T47D (cell line): ENCODE measurements at regions not wholly inside any gene's neighbourhood (a gene's known extent, or its start where the extent isn't known, plus 50 kb on each side); places are given as distances from the start of the nearest gene placed in this dataset.

Experiments used
- DNase-seq, 2 experiments: peaks; one replicate each; pipeline versions ENCODE4 v3.0.0 to v3.0.0-alpha.2; 2011 to 2012; ENCODE audit warnings: low read depth in 1 of 2, low spot score in 1 of 2
- JUND ChIP-seq: IDR thresholded peaks from 2 replicates; pipeline ENCODE4 v1.6.1; 2012; ENCODE audit warnings: low read depth
- in situ Hi-C: cut with HindIII; loops from 2 replicates; pipeline ENCODE4 v1.10.0; 2016; ENCODE audit warnings: low sequenced_read_pairs, low pct_unique_long_range_greater_than_20kb

DNA sequence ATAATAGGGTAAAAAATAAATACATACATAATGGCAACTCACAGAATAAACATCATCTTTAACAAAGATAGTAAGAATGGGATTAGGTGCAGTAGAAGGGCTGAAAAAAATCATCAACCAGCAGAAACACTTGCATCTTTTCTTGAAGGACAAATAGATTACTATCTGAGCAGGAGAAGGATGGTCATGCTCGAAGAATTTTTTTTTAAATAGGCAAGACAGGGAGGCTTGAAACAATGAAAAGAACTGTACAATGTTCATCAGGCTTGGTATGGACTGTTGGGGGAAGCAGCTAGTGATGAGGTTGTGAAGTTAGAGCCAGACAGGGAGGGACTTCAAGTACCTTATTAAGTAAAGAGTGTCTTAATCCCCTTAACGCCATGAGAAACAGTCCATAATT is 167.4 kb upstream of the LDB2 start:
- DNase-seq, result no peak

DNA sequence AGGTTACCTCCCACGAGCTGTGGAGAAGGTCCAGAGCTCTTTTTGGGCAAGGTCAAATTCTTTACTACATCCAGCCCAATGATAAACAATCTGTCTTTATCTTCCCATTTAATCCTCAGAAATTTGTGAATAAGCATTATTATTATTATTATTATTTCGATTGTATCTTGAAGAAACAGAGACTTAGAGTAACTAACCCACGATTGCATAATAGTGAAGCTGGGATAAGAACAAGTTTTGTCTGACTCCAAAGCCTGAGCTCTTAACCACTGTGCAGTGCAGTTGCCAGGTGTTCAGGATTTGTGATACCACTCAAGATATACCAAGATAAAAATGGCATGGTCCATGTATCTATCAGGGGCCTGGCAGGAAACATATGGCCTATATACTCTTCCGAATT is 166.5 kb upstream of the LDB2 start:
- DNase-seq, result no peak
- in situ Hi-C loops, result no loop called here
- no peak for TF ChIP-seq JUND

More for the DNA sequence above, 167.4 kb upstream of the LDB2 start:
- in situ Hi-C loops, result no loop called here
- TF ChIP-seq JUND, result no peak

GRCh38 chr4:17063888-17064287 is 165.4 kb upstream of the LDB2 start:
- in situ Hi-C loops, result no loop called here
- no peak for TF ChIP-seq JUND
- no peak for DNase-seq

GRCh38 chr4:17060230-17060629 is 161.8 kb upstream of the LDB2 start:
- DNase-seq, result no peak
- no peak for TF ChIP-seq JUND
- in situ Hi-C loops, result no loop called here

- no peak for TF ChIP-seq JUND
- in situ Hi-C loops, result no loop called here
- DNase-seq, result no peak
Observed at GRCh38 chr4:17058916-17059741, 160.7 kb upstream of the LDB2 start.

DNA sequence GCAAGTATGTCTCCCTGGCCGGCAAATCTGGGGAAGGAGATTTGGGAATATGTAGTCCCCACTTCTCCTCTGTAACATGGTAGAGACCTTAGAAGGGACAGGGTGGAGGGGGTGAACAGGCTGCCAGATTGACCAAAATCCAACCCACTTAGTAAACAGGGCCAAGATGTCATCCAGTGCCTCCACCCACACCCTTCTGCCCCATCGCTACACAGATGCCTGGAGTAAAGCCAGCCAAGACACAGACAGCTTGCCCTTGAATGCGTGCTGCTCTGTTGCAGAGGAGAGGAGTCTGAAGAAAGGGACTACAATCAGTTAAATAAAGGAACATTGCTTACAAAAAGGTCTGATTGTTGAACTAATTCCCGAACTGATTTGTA is 160.1 kb upstream of the LDB2 start:
- in situ Hi-C loops, result no loop called here
- no peak for TF ChIP-seq JUND
- DNase-seq, result no peak

GRCh38 chr4:17057035-17057434 is 158.6 kb upstream of the LDB2 start:
- no peak for DNase-seq
- in situ Hi-C loops, result no loop called here
- TF ChIP-seq JUND, result no peak

- no peak for DNase-seq
- TF ChIP-seq JUND, result no peak
- in situ Hi-C loops, result no loop called here
Observed at GRCh38 chr4:17055788-17056187, 157.3 kb upstream of the LDB2 start.

DNA sequence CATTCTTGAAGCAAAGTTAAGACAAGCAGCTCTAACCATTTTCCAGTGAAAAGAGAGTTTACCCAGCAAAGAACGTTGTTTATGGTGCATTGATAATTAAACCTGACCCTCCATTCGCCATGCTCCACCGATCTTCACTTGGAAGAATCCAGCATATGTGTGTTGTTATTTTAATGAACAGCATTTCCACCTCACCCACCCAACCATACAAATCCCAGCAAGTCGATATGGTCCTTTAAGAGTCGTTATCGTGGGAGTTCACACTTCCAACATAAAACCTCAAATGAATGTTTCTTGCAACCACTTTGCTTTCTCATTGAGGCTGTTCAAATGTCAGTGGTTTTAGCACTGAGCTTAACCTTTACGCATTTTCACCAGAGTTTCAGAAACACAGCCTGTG is 147.4 kb upstream of the LDB2 start:
- no peak for TF ChIP-seq JUND
- no peak for DNase-seq
- in situ Hi-C loops, result no loop called here

DNA sequence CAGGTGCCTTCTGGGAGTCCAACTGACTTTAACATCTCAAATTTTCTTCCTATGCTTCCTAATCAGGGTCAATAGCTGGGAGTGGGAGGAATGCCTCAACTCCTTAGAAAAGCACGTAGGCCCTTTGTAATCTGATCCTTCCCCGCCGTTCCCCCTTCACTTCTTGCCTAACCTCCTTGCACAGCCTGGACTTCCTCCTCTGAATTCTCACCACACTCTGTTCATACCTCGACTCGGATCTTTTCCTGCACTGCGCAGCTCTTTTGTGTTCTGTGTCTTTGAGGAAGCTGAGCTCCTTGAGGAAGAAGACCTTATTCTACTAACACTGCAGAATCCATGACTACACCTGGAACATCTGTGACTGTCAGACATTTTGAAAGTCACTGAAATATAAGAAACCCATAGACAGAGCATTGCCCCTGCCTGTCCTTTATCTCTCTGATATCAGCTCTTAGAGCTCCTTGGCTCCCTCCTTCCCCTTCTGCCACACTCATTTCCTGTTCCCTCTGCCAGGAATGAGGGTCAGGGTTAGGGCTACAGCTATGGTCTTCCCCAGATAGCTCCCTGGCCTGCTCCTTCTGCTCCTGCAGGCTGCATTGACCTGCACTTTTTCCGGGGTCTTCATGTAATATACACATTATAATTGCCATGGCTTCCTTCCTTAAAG is 140.2 kb upstream of the LDB2 start:
- in situ Hi-C loops, result no loop called here

GRCh38 chr4:17033768-17034181 is 135.3 kb upstream of the LDB2 start:
- in situ Hi-C loops, result no loop called here
- no peak for DNase-seq
- TF ChIP-seq JUND, result no peak

More for the DNA sequence above, 140.2 kb upstream of the LDB2 start:
- TF ChIP-seq JUND, result no peak
- DNase-seq, result no peak

- in situ Hi-C loops, result no loop called here
- TF ChIP-seq JUND, result no peak
- DNase-seq, result no peak
Observed at GRCh38 chr4:17033025-17033767, 134.8 kb upstream of the LDB2 start.

GRCh38 chr4:17030543-17030942 is 132.1 kb upstream of the LDB2 start:
- no peak for TF ChIP-seq JUND
- DNase-seq, result no peak
- in situ Hi-C loops, result no loop called here
